IMR-90 (cell line): ENCODE measurements at regions not wholly inside any gene's neighbourhood (a gene's known extent, or its start where the extent isn't known, plus 50 kb on each side); places are given as distances from the start of the nearest gene placed in this dataset.

Source experiments
- ATAC-seq: fragments of 200-7000 bp; cut with Tn5 transposase; 2 replicates; pipeline ENCODE4 v1.9.1; 2020; ENCODE audit warnings: low read depth, mild to moderate bottlenecking, moderate library complexity
- BruUV-seq: library from RNA; stranded (reverse); fragments of 400-500 nt; replicated peaks from 2 replicates; lab custom pipeline; 2021; lab: Mats Ljungman, UMichigan
- CTCF ChIA-PET: fragments of 300-600 bp; formaldehyde crosslinking; extraction: SDS; loops from one replicate; lab custom pipeline; 2021; ENCODE audit warnings: antibody characterized with exemption; lab: Yijun Ruan, JAX
- POLR2A ChIA-PET: fragments of 300-600 bp; sonication (Branson Sonifier 250); formaldehyde crosslinking; loops from one replicate; lab custom pipeline; 2022; ENCODE audit warnings: antibody characterized with exemption; ENCODE audit not compliant: unreplicated experiment; lab: Charles Lee
- DNase-seq: peaks from one replicate; pipeline ENCODE4 v3.0.0; 2013
- H2AFZ ChIP-seq: replicated peaks from 2 replicates; pipeline ENCODE3; 2013; ENCODE audit warnings: low read length, mild to moderate bottlenecking; ENCODE audit not compliant: poor library complexity
- H2AK5ac ChIP-seq: 2 replicates; pipeline ENCODE4 v1.6.1; 2013; ENCODE audit warnings: low read depth, low read length, inconsistent platforms
- H2AK9ac ChIP-seq: replicated peaks from 2 replicates; pipeline ENCODE3; 2013; ENCODE audit warnings: mild to moderate bottlenecking, low read depth, low read length, moderate library complexity; ENCODE audit not compliant: poor library complexity
- H2BK120ac ChIP-seq: 2 replicates; pipeline ENCODE4 v1.6.1; 2013; ENCODE audit warnings: low read depth, low read length, inconsistent platforms
- H2BK15ac ChIP-seq: 3 replicates; pipeline ENCODE4 v1.6.1; 2013; ENCODE audit warnings: low read depth, low read length, inconsistent platforms
- H2BK20ac ChIP-seq: 2 replicates; pipeline ENCODE4 v1.6.1; 2013; ENCODE audit warnings: low read depth, mild to moderate bottlenecking, inconsistent platforms, low read length, moderate library complexity
- H2BK5ac ChIP-seq: 2 replicates; pipeline ENCODE4 v1.6.1; 2013; ENCODE audit warnings: mild to moderate bottlenecking, low read depth, low read length, inconsistent platforms; ENCODE audit not compliant: poor library complexity, severe bottlenecking
- H3K14ac ChIP-seq: replicated peaks from 2 replicates; pipeline ENCODE4 v1.6.1; 2013; ENCODE audit warnings: low read depth, low read length, inconsistent platforms
- H3K18ac ChIP-seq: 2 replicates; pipeline ENCODE4 v1.6.1; 2013; ENCODE audit warnings: low read depth, low read length, control low read depth
- H3K23ac ChIP-seq: 2 replicates; pipeline ENCODE4 v1.6.1; 2013; ENCODE audit warnings: low read depth, low read length, inconsistent platforms
- H3K27ac ChIP-seq: 2 replicates; pipeline ENCODE4 v1.5.1; 2013; ENCODE audit warnings: mild to moderate bottlenecking, control low read depth, low read length; ENCODE audit not compliant: insufficient read depth
- H3K27me3 ChIP-seq: 2 replicates; pipeline ENCODE4 v1.6.1; 2013; ENCODE audit warnings: low read length; ENCODE audit not compliant: control insufficient read depth, insufficient read depth
- H3K36me3 ChIP-seq: 2 replicates; pipeline ENCODE4 v1.6.1; 2013; ENCODE audit warnings: low read length, mixed read lengths; ENCODE audit not compliant: control insufficient read depth, insufficient read depth
- H3K4ac ChIP-seq: 2 replicates; pipeline ENCODE4 v1.6.1; 2013; ENCODE audit warnings: low read depth, low read length, inconsistent platforms
- H3K4me1 ChIP-seq: 2 replicates; pipeline ENCODE4 v1.6.1; 2013; ENCODE audit warnings: low read length, mixed read lengths; ENCODE audit not compliant: control insufficient read depth, insufficient read depth
- H3K4me2 ChIP-seq: 2 replicates; pipeline ENCODE4 v1.6.1; 2013; ENCODE audit warnings: low read depth, mild to moderate bottlenecking, control low read depth, low read length, moderate library complexity
- H3K4me3 ChIP-seq: 2 replicates; pipeline ENCODE4 v1.5.1; 2013; ENCODE audit warnings: low read depth, mild to moderate bottlenecking, control low read depth, low read length, moderate library complexity; ENCODE audit not compliant: insufficient read depth
- H3K56ac ChIP-seq: 2 replicates; pipeline ENCODE4 v1.6.1; 2013; ENCODE audit warnings: low read length, inconsistent platforms; ENCODE audit not compliant: insufficient read depth; ENCODE audit errors: extremely low read depth
- H3K79me1 ChIP-seq, 2 experiments: 2 replicates each; pipeline ENCODE4 v1.6.1; 2013; ENCODE audit warnings: low read length in 2 of 2, inconsistent platforms in 1 of 2, low read depth in 1 of 2
- H3K9ac ChIP-seq: 2 replicates; pipeline ENCODE4 v1.6.1; 2013; ENCODE audit warnings: low read depth, low read length, control low read depth
- H3K9me1 ChIP-seq: 2 replicates; pipeline ENCODE4 v1.6.1; 2013; ENCODE audit warnings: low read length, inconsistent platforms; ENCODE audit not compliant: insufficient read depth
- H3K9me3 ChIP-seq: 2 replicates; pipeline ENCODE4 v1.6.1; 2013; ENCODE audit warnings: low read length; ENCODE audit not compliant: control insufficient read depth, insufficient read depth
- H4K20me1 ChIP-seq: 2 replicates; pipeline ENCODE4 v1.6.1; 2013; ENCODE audit warnings: low read length, inconsistent platforms; ENCODE audit not compliant: insufficient read depth
- H4K5ac ChIP-seq: 2 replicates; pipeline ENCODE4 v1.6.1; 2013; ENCODE audit warnings: mild to moderate bottlenecking, low read depth, low read length, control low read depth
- H4K8ac ChIP-seq, 2 experiments: 2 replicates each; pipeline ENCODE4 v1.6.1; 2013; ENCODE audit warnings: low read depth in 2 of 2, low read length in 2 of 2, control low read depth in 1 of 2, inconsistent platforms in 1 of 2
- H4K91ac ChIP-seq: 2 replicates; pipeline ENCODE4 v1.6.1; 2013; ENCODE audit warnings: low read depth, low read length, inconsistent platforms; ENCODE audit not compliant: insufficient read depth
- BHLHE40 ChIP-seq: fragments of 150-350 bp; IDR thresholded peaks from 2 replicates; pipeline ENCODE4 v1.6.1; 2016; ENCODE audit warnings: mild to moderate bottlenecking, low read depth, low read length
- CHD1 ChIP-seq: IDR thresholded peaks from 2 replicates; pipeline ENCODE4 v1.6.1; 2012; ENCODE audit warnings: low read depth, low read length, improper control_type of control experiment
- ELK1 ChIP-seq: fragments of 150-350 bp; IDR thresholded peaks from 2 replicates; pipeline ENCODE4 v1.6.1; 2016; ENCODE audit warnings: low read depth, mild to moderate bottlenecking, low read length, moderate library complexity, borderline replicate concordance
- MAFK ChIP-seq: IDR thresholded peaks from 2 replicates; pipeline ENCODE4 v1.6.1; 2012; ENCODE audit warnings: low read depth, low read length, improper control_type of control experiment
- NFE2L2 ChIP-seq: fragments of 150-350 bp; IDR thresholded peaks from 2 replicates; pipeline ENCODE4 v1.6.1; 2016; ENCODE audit warnings: low read depth, mild to moderate bottlenecking, low read length
- POLR2A ChIP-seq: IDR thresholded peaks from 2 replicates; pipeline ENCODE4 v1.6.1; 2012; ENCODE audit warnings: mild to moderate bottlenecking, low read depth, low read length
- RAD21 ChIP-seq: IDR thresholded peaks from 2 replicates; pipeline ENCODE4 v1.6.1; 2012; ENCODE audit warnings: low read length, improper control_type of control experiment
- RFX5 ChIP-seq: IDR thresholded peaks from 2 replicates; pipeline ENCODE4 v1.8.0; 2012; ENCODE audit warnings: low read depth, mild to moderate bottlenecking, low read length, moderate library complexity
- SMC3 ChIP-seq: fragments of 150-350 bp; IDR thresholded peaks from 2 replicates; pipeline ENCODE4 v1.6.1; 2016; ENCODE audit warnings: low read depth, mild to moderate bottlenecking, antibody characterized with exemption, low read length, moderate library complexity
- dilution Hi-C: fragments of 300-500 bp; cut with HindIII; formaldehyde crosslinking; loops from one replicate; pipeline ENCODE4 v1.14.3; 2018; ENCODE audit warnings: low sequenced_read_pairs; ENCODE audit not compliant: unreplicated experiment
- in situ Hi-C: fragments of 300-500 bp; cut with MboI; formaldehyde crosslinking; loops from 3 replicates; pipeline ENCODE4 v1.14.3; 2019; ENCODE audit warnings: low sequenced_read_pairs, inconsistent platforms, mixed read lengths
- intact Hi-C: fragments of 100-400 bp; cut with micrococcal nuclease; formaldehyde crosslinking; loops from 2 replicates; pipeline ENCODE4 v1.10.0; 2022
- TF ChIP-seq, protein P1 (sequence below): fragments of 150-350 bp; IDR thresholded peaks from 2 replicates; pipeline ENCODE4 v1.6.1; 2017; ENCODE audit warnings: mild to moderate bottlenecking, antibody characterized with exemption, low read length, low read depth

DNA sequence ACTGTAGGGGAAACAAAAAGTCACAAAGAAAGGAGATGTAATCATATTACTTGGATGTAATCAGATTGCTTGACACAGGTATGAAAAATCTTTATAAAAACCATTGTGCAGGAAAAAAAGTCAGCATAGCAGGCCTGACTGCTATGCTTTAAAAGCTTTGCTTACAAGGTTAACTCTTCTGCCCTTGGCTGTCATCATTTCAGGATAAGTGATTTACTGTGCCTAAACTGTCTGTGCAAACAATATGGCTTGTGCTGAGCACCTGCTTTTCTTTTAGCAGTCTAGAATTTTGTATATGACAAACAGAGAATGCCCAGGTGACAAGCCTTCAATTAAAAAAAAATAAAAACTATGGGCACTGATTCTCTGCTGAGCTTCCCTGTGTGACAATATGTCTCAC is 63.8 kb upstream of the PLEKHG7 start:
- no peak overlapping the region for H3K9ac ChIP-seq
- no peak overlapping the region for H3K56ac ChIP-seq
- no peaks in the 10 kb centered on the region for H3K4me1 ChIP-seq
- H2BK15ac ChIP-seq = no peak overlapping the region
- ChIA-PET POLR2A (no interaction called here), CTCF (no interaction called here)
- no peak overlapping the region for H3K14ac ChIP-seq
- H2AK5ac ChIP-seq = no peak overlapping the region
- dilution Hi-C loops (no loop called here), in situ Hi-C loops (loop anchor here (25.0 kb wide), 1 partner anchor 1677 kb away; the partner anchor contains the start of gene CCER1), intact Hi-C loops (no loop called here)
- H4K5ac ChIP-seq = no peak overlapping the region
- no peaks in the 10 kb centered on the region for H3K9me3 ChIP-seq
- ATAC-seq = no peak
- H3K4ac ChIP-seq = no peak overlapping the region
- no peaks in the 10 kb centered on the region for H4K20me1 ChIP-seq
- no peak overlapping the region for H3K27ac ChIP-seq
- H3K79me1 ChIP-seq = no peaks in the 10 kb centered on the region
- H4K8ac ChIP-seq = no peak overlapping the region
- no peaks in the 10 kb centered on the region for H3K36me3 ChIP-seq
- no TSS peak for BruUV-seq
- H2BK5ac ChIP-seq = no peak overlapping the region
- no peaks in the 10 kb centered on the region for H3K9me1 ChIP-seq
- H3K18ac ChIP-seq = no peak overlapping the region
- no peak overlapping the region for H2AFZ ChIP-seq
- H2BK120ac ChIP-seq = no peak overlapping the region
- H4K91ac ChIP-seq = no peak overlapping the region
- H2AK9ac ChIP-seq = no peak overlapping the region
- H3K4me3 ChIP-seq = no peak overlapping the region
- H3K23ac ChIP-seq = no peak overlapping the region
- no peak for DNase-seq
- no peak overlapping the region for H2BK20ac ChIP-seq
- H3K27me3 ChIP-seq = no peaks in the 10 kb centered on the region
- no peak overlapping the region for H3K4me2 ChIP-seq
- no peak for TF ChIP-seq BHLHE40
- no peak for TF ChIP-seq ELK1
- no peak for TF ChIP-seq CHD1
- no peak for TF ChIP-seq SMC3
- no peak for TF ChIP-seq RFX5
- TF ChIP-seq, protein P1, sequence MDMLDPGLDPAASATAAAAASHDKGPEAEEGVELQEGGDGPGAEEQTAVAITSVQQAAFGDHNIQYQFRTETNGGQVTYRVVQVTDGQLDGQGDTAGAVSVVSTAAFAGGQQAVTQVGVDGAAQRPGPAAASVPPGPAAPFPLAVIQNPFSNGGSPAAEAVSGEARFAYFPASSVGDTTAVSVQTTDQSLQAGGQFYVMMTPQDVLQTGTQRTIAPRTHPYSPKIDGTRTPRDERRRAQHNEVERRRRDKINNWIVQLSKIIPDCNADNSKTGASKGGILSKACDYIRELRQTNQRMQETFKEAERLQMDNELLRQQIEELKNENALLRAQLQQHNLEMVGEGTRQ = no peak
- no peak for TF ChIP-seq NFE2L2
- no peak for TF ChIP-seq RAD21
- TF ChIP-seq POLR2A = no peak
- TF ChIP-seq MAFK = no peak
